Esophagus muscularis mucosa (tissue), 4 donors: ENCODE measurements at regions not wholly inside any gene's neighbourhood (a gene's known extent, or its start where the extent isn't known, plus 50 kb on each side); places are given as distances from the start of the nearest gene placed in this dataset.

Source experiments
- CTCF ChIP-seq, 3 experiments: fragments of 200-600 bp in 2 of 3; fragments of 450-650 bp in 1 of 3; sonication (generic) in 2 of 3; IDR thresholded peaks; one replicate each; pipeline ENCODE4 v1.5.1; 2017 to 2019; ENCODE audit warnings: antibody characterized with exemption in 3 of 3, mild to moderate bottlenecking in 2 of 3, moderate library complexity in 1 of 3
- EP300 ChIP-seq: sonication (generic); formaldehyde crosslinking; IDR thresholded peaks from one replicate; pipeline ENCODE4 v1.6.1; 2017; ENCODE audit warnings: antibody characterized with exemption
- POLR2A ChIP-seq: fragments of 450-650 bp; IDR thresholded peaks from one replicate; pipeline ENCODE4 v1.6.1; 2017; ENCODE audit warnings: antibody characterized with exemption, moderate library complexity, mild to moderate bottlenecking, low read depth
- POLR2AphosphoS5 ChIP-seq, 2 donors: sonication (generic); formaldehyde crosslinking; IDR thresholded peaks; one replicate each; pipeline ENCODE4 v1.6.1; 2017; ENCODE audit warnings: antibody characterized with exemption in 2 of 2

DNA sequence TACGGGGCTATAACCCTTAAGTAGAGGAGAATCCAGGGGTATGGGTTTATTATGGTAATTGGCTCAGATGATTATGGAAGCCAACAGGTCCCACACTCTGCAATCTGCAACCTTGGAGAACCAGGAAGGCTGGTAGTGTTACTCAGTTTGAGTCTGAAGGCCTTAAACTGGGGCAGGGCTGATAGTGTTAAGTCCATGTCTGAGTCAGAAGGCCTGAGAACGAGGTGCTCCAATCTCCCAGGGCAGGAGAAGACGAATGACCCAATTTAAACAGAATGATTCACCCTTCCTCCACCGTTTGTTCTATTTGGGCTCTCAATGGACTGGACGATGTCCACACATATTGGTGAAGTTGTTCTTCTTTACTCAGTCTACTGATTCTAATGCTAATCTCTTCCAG is 244.5 kb upstream of the PTER start:
- TF ChIP-seq CTCF (IDR thresholded peaks at IDR 0.05) (no peak), EP300 (no peak), POLR2AphosphoS5 (IDR thresholded peaks at IDR 0.05) (no peak), POLR2A (no peak)
